ENCODE measurements at regions not wholly inside any gene's neighbourhood (a gene's known extent, or its start where the extent isn't known, plus 50 kb on each side); places are given as distances from the start of the nearest gene placed in this dataset.

- Histone ChIP-seq H3K9me3 (peaks cover 0 to 20% (median 1%) of the 10 kb centered on the region in 12 donors), H3K27ac (no peak overlapping the region), H3K27me3 (no peaks in the 10 kb centered on the region), H3K4me1 (no peaks in the 10 kb centered on the region), H3K4me3 (no peak overlapping the region), H3K36me3 (no peaks in the 10 kb centered on the region)
- ATAC-seq (no peak), DNase-seq (no peak)
- WGBS, 4 donors, result 55 to 68% (median 59%) methylated on average over 2 of the region's 2 CpGs
- intact Hi-C loops (cut with DNase I), result no loop called here
- no peak for TF ChIP-seq CTCF (IDR thresholded peaks at IDR 0.05)
- TF ChIP-seq POLR2A (IDR thresholded peaks at IDR 0.05), result no peak
These were observed 187.5 kb upstream of the CNTN3 start for GRCh38 chr3:74801924-74802323.

DNA sequence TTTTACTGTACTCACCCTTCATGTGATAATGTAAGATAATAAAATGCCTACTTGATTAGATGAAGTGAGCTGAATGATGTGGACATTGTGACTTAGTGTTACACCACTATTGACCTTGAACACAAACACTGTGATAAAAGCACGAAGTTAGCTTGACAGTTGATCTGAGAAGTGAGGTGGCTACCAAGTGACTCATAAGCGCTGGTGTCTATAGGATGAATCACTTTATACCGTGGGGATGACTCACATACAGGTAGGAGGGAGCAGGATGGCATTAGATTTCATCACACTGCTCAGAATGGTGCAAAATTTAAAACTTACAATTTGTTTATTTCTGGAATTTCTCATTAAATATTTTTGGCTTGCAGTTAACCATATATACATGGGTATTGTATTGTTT is 174.7 kb upstream of the CNTN3 start:
- WGBS, 4 donors, result 52 to 63% (median 55%) methylated on average over 3 of the region's 3 CpGs
- intact Hi-C loops (cut with DNase I), result no loop called here
- Histone ChIP-seq H3K36me3 (no peaks in the 10 kb centered on the region), H3K27me3 (no peaks in the 10 kb centered on the region), H3K4me3 (no peak overlapping the region), H3K9me3 (peaks cover 0 to 11% (median 2%) of the 10 kb centered on the region in 12 donors), H3K4me1 (no peaks in the 10 kb centered on the region), H3K27ac (no peak overlapping the region)
- DNase-seq, result no peak
- ATAC-seq, result no peak
- TF ChIP-seq CTCF (IDR thresholded peaks at IDR 0.05) (no peak), POLR2A (IDR thresholded peaks at IDR 0.05) (no peak)

- Histone ChIP-seq H3K4me1 (no peaks in the 10 kb centered on the region), H3K9me3 (no peaks in the 10 kb centered on the region), H3K36me3 (no peaks in the 10 kb centered on the region), H3K27me3 (no peaks in the 10 kb centered on the region), H3K4me3 (no peak overlapping the region), H3K27ac (no peak overlapping the region)
- TF ChIP-seq POLR2A (IDR thresholded peaks at IDR 0.05), result no peak
- no peak for TF ChIP-seq CTCF (IDR thresholded peaks at IDR 0.05)
- no peak for ATAC-seq
- intact Hi-C loops (cut with DNase I), result no loop called here
- DNase-seq, result no peak
These were observed 172.6 kb upstream of the CNTN3 start for GRCh38 chr3:74787011-74787410.

DNA sequence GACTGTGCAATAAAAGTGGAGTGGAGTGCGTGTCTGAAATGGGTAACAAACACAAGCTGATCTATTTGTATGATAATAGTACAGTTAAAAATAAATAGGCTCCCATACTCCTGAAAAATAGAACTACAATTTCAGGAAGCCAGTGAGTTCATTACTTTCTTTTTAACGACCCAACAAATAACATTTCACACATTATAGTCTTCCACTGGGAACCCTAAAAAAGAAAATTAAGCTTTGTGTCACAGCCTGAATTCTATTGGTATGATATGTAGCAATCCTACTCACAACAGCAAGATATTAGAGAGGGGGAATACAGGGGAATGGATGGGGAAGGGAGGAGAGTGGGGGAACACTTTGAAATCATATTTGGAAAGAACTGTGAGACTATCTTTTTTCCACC is 156.9 kb upstream of the CNTN3 start:
- intact Hi-C loops (cut with DNase I), result no loop called here
- DNase-seq, result no peak
- no peaks in the 10 kb centered on the region for H3K36me3 ChIP-seq
- H3K27ac ChIP-seq, result no peak overlapping the region
- H3K9me3 ChIP-seq, result no peaks in the 10 kb centered on the region
- TF ChIP-seq CTCF (IDR thresholded peaks at IDR 0.05) (no peak), POLR2A (IDR thresholded peaks at IDR 0.05) (no peak)
- 76 to 81% (median 77%) methylated on average over 2 of the region's 2 CpGs for WGBS, 4 donors
- no peak for ATAC-seq
- H3K27me3 ChIP-seq, result no peaks in the 10 kb centered on the region
- no peaks in the 10 kb centered on the region for H3K4me1 ChIP-seq
- no peak overlapping the region for H3K4me3 ChIP-seq
